ENCODE measurements at regions not wholly inside any gene's neighbourhood (a gene's known extent, or its start where the extent isn't known, plus 50 kb on each side); places are given as distances from the start of the nearest gene placed in this dataset.

- no peak for DNase-seq
These were observed 416.8 kb downstream of the LRATD1 start for GRCh38 chr2:15049096-15049993.

GRCh38 chr2:15050483-15050882 is 418.0 kb downstream of the LRATD1 start:
- DNase-seq: no peak

GRCh38 chr2:15053542-15053941 is 421.0 kb downstream of the LRATD1 start:
- no peak for DNase-seq

- no peak for DNase-seq
These were observed 425.7 kb downstream of the LRATD1 start for GRCh38 chr2:15058015-15058720.

- no peak for DNase-seq
These were observed 426.2 kb downstream of the LRATD1 start for GRCh38 chr2:15058721-15059157.

GRCh38 chr2:15059870-15060512 is 427.5 kb downstream of the LRATD1 start:
- no peak for DNase-seq

- DNase-seq: no peak
These were observed 428.8 kb downstream of the LRATD1 start for GRCh38 chr2:15061268-15061667.

- DNase-seq: no peak
These were observed 433.6 kb downstream of the LRATD1 start for GRCh38 chr2:15066138-15066537.

GRCh38 chr2:15069149-15069548 is 436.6 kb downstream of the LRATD1 start:
- no peak for DNase-seq

GRCh38 chr2:15072836-15073235 is 440.3 kb downstream of the LRATD1 start:
- no peak for DNase-seq

GRCh38 chr2:15073664-15074063 is 441.1 kb downstream of the LRATD1 start:
- no peak for DNase-seq

- no peak for DNase-seq
These were observed 441.8 kb downstream of the LRATD1 start for GRCh38 chr2:15074319-15074718.

- no peak for DNase-seq
These were observed 442.5 kb downstream of the LRATD1 start for GRCh38 chr2:15074751-15075700.

- no peak for DNase-seq
These were observed 444.2 kb downstream of the LRATD1 start for GRCh38 chr2:15076668-15077067.

GRCh38 chr2:15081356-15081755 is 448.8 kb downstream of the LRATD1 start:
- DNase-seq: no peak

- DNase-seq: no peak
These were observed 449.9 kb downstream of the LRATD1 start for GRCh38 chr2:15082105-15083058.

GRCh38 chr2:15084826-15085489 is 452.4 kb downstream of the LRATD1 start:
- no peak for DNase-seq

GRCh38 chr2:15092181-15092580 is 459.7 kb downstream of the LRATD1 start:
- DNase-seq: no peak

- DNase-seq: no peak
These were observed 460.2 kb downstream of the LRATD1 start for GRCh38 chr2:15092691-15093090.

GRCh38 chr2:15094161-15094560 is 461.6 kb downstream of the LRATD1 start:
- no peak for DNase-seq

- DNase-seq: no peak
These were observed 464.3 kb downstream of the NBAS start for GRCh38 chr2:15096873-15097272.

Data from stimulated activated naive CD4-positive, alpha-beta T cell (primary cell).